AML-193 (cell line): ENCODE measurements at regions not wholly inside any gene's neighbourhood (a gene's known extent, or its start where the extent isn't known, plus 50 kb on each side); places are given as distances from the start of the nearest gene placed in this dataset.

Experiments
- DNase-seq, 2 experiments: peaks; one replicate each; lab custom pipeline; 2025; lab: John Stamatoyannopoulos, UW

DNA sequence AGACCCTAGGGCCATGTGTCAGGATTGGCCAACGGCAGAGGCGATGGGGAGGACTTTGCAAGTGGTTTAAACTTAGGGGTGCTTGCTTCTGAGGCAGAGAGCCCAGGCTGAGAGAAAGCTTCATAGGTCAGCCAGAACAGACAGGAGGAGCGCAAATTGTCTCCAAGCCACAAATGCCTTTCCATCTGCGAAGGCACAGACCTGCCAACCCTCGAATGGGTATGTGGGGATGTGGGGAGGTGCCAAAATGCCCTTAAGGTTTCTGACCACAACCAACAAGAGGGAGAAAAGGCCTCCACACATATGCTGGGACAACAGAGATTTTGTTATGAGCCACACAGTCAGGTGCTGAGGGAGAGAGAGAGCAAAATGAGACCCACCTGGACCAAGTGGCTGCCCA, 283.6 kb downstream of the CYP26B1 start:
- DNase-seq: no peak

DNA sequence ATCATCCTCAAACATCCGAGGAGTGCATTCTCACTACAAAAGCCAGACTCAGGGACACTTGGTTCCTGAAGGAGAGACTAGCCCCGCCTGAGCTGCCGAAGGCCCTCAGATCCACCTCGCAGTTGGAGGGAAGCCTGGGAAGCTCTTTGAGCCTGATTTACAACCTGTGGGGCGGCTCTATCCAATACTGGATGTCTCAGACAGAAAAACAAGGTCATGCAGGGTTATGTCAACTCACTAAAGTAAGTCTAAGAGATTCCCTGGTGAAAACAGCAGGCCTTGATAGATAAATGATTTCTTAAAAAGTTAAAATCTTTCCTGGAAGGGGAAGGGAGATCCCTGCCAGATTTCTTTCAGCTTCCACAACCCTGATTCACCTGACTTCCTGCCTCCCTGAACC, 284.3 kb downstream of the CYP26B1 start:
- DNase-seq: no peak

DNA sequence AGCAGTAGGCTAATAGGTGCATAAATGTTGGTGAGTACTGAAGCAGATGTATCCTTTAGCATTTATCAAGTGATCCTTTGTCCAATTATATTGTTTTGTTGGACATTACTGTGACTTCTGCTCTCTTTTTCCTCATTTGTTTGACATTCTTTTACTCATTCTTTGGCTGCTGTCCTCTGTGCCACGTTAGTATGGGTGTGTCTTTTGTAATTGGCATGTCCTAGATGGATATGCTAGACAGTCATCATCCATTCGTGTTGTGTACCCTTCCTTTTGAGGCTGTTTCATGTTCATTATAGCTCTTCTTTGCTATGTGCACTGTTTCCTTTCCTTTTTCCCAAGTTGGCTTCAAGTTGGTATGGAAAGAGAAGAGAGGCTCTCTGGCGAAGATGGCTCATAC, 284.7 kb downstream of the CYP26B1 start:
- no peak for DNase-seq

DNA sequence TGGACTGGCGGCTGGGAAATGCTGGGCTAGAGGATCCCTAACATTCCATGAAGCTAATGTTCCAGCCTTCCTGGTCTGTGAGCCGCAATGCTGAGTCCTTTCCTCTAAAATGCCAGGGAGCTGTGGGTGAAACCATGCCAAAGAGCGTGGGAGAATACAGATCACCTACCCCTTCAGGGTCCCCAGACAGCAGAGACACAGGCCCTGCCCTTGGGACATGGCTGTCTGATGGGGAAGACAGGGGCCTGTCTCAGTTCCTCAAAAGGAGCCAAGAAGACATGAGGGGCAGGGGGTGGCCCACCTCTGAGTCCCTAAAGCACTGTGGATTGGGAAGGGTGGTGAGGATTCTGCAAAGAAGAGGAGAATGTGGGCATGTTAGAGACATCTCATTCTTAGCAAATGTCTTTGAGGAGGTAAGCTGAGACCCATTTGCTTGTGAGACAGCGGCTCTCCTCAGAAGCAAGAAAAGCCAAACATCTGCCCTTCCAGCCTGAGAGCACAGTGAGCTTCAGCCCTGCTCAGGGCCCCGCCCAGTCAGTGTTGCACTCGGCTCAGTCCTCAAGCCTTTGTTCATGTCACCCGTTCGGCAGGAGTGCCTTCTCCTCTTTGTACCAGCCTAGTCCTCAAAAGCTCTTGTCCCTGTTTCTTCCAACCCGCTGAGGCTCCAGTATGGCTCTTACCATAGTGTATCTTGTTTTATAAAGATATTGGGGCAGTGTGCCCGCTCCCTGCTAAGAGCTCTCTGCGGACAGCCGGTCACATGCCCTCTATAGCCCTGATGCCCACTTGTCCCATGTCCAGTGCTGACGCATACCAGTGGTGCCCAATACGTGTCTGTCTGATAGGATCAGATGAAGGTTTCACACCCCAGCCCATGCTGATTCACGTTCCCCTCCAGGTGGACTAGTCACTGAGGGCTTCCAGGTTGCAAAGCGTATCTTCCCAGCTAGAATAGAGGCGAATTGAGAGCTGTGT, 286.2 kb downstream of the CYP26B1 start:
- DNase-seq: no peak

DNA sequence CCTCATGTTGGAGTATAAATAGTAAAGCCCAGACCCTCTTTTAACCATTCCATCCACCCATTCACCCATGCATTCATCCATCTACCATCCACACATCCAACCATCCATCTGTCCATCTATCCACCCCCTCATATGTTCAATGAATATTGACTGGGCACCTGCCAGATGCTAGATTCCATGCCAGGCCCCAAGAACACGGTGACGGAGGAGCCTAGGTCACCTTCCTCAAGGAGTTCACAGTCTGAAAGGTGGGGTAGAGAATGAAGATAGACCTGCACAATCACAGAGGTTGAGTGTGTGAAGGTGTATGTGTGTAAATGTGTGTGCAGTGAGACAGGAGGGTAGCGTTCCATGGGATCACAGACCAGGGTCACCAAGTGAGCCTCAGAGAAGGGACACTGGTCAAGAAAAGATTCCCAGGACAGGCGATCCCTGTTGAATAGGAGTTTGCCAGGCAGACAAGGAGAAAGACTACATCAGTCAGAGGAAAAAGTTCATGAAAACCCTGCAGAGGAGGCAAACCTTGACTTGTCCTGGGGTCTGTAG, 287.2 kb downstream of the CYP26B1 start:
- DNase-seq: no peak

DNA sequence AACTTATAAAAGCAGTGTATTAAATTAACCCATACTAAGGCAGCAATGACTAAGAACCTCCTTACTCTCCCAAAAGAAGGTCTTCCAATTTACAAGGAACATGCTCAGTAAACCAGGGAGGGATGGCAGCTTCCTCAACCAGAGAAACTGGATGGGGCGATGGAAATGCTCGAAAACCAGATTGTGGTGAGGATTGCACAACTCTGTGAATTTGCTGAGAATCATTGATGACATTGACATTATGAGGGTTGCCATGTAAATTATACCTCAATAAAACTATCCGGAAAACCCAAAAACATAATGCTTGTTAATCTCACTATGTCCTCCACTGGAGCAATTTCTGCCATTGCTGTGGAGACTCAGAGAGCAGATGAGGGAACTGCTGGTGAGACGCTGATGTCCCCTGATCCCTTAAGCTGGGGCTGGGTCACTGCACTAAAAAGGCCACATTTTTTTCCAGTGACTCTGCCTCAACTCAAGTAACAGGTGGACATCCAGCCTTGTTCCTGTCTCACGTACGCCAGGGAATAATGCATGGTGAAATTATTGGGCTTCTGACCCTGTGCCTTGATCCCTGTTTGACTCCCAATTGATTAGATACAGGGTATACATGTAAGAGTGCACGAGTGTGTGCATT, 288.3 kb downstream of the CYP26B1 start:
- no peak for DNase-seq

DNA sequence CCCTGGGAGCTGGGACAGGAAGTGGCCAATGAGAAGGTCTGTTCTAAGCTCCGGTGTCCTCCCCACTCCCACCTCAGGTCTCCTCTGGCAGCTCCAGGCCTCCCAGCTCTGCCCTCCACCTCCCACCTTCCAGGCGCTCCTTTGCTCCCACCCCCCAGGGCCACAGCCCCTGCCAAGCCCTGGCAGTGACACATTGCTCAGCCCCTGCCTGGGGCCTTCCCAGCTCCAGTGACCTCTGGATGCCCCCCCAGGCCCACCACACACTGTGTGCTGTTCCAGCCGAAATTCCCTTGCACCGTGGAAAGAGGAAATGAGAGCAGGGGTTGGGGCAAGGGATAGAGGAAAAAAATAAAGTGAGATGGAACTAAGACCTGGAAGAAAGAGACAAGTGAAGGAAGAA, 289.6 kb downstream of the CYP26B1 start:
- DNase-seq: no peak

DNA sequence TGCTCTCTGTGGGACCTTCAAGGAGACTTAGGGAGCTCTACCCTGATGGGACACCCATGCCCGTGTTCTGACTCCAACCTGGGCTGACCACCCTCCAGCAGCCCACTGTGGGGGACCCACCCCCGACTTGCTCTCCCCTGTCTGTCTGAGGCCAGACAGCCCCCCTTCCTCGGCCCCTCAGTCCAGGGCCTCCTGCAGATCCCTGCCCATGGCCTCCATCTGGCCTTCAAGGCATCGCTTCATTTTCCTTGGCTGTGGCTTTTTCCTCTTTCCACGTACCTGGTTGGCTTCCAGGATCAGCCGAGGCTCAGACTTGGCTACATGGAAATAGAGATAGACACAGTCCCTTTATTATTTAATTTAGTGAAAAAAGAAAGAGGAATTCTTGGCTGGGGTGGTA, 290.0 kb downstream of the CYP26B1 start:
- DNase-seq: no peak

DNA sequence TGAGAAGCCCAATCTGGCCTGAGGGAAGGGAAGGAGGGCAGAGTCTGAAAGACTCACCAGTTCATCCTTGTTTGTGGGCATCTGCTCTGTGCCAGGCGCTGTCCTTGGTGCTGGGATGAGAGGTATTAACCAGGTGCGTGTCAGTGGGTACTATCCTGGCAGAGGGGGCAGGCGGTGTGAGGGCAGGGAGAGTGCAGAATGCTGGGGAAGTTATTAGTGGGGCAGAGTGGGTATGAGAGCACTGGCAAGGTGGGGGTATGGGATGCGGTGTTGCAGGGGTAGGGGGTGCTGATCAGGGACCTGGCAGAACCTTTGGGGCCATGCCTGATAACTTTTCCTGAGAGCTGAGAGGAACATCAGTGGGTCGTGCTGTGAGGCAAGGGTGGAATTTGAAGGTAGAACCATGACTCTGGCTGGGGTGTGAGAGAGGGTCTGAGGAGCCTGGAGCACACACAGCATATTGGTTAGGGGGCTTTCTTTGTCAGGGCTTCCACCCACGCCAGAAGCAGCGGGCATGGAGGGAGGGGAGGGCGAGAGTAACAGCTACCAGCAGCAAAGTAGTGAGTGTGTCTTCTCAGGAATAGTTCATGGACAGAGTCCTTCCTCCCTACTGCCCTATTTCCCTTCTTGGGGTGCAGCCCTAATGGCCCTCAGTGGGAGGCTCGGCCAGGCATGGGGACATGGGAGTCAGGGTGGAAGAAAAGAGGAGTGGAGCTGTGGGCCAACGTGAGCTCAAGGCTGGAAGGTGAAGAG, 290.7 kb downstream of the CYP26B1 start:
- peak in 1 of 2 experiments; percentile 0 for DNase-seq

DNA sequence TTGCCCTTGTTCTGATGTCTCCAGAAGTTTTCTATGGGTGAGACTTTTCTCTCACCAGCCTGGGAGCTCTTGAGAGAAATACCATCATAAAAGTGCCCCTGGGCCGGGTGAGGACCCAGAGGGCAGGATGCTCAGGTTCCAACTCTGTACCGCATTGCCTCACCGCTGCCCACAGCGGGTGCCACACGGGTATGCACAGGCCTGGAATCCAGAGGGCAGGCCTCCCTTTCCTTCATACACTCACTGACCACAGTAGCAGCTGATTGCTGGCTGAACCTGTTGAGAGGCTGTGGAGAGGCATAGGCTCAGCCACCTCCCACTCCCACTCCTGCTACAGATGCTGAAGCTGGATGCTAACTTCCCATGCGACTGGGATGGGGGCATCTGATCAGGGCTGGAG, 293.8 kb downstream of the CYP26B1 start:
- no peak for DNase-seq

DNA sequence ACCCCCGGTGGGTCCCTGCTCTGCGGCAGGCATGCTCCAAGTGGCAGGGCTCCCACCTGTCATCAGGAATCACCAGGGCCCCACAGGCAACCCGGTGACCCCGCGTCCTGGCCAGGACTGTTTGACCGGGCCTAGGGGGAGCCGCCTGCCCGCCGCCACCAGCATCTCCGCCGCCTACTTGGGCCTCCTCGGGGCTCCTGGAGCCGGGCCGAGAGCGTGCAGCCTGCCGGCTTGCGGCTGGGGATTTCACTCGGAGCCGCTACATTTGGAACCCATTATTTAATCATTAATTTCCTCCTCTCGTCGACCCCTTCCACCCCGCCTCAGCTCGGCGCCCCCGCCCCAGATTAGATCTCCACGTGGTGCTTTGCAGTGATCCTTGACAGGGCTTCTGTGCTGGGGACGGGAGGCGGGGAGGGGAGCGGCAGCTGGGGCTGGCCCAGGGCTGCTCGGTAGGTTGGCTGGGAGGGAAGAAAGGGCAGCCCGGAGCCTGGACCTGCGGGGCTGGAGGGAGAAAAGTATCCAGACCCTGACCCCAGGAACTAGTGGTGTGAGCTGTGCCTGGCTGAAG, 295.4 kb downstream of the CYP26B1 start:
- DNase-seq: no peak

DNA sequence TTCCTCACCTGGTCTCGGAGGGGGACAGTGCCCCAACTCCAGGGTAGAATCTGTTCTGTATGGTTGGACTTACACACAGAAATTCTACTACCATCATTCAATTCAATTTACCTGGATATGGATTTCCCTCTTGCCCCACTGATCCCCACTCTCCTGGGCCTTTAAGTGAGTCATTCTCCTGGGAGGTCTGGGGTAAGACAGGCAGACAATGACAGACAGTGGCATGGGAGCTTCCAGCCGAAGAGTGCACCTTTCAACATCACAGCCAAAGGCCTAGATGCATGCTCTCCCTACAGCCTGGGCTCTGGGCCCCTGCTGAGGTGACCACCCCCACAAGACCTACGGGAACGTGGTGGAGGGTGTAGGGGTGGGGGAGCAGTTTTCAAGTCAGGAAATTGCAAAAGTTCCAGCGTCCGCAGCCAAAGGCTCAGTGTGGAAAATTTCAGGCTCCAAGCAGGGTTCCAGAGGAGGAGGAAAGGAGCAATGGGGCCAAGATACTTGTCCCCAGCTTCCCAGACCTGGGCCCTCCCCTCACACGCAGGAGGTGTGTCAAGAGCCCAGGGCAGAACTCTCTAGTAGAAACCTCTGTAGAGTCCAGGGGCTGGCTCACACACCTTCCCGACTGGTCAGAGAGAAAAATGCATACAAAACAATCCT, 296.4 kb downstream of the CYP26B1 start:
- no peak for DNase-seq

DNA sequence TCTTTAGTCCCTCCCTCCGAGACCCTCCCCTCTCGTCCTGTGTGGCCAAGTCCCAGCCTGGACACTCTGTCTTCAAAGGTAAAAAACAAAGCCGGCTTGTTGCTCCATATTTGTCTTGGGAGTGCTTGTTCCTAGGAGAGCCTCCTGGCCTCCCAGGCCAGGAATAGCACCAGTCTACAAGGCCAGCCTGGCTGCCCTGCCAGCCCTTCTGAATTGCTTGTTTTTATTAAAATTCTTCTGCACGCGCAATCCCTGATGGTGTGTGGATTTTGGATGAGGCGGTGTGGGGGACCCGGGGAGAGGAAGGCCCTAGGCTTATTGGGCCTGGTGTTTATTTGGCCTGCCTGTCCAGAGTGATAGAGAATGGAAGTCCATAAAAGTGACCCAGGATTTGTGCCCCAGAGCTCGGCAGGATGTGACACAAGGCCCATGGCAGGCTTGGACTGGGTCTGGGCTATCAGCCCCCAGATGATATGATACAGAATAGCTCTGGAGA, 297.3 kb downstream of the CYP26B1 start:
- DNase-seq: no peak

DNA sequence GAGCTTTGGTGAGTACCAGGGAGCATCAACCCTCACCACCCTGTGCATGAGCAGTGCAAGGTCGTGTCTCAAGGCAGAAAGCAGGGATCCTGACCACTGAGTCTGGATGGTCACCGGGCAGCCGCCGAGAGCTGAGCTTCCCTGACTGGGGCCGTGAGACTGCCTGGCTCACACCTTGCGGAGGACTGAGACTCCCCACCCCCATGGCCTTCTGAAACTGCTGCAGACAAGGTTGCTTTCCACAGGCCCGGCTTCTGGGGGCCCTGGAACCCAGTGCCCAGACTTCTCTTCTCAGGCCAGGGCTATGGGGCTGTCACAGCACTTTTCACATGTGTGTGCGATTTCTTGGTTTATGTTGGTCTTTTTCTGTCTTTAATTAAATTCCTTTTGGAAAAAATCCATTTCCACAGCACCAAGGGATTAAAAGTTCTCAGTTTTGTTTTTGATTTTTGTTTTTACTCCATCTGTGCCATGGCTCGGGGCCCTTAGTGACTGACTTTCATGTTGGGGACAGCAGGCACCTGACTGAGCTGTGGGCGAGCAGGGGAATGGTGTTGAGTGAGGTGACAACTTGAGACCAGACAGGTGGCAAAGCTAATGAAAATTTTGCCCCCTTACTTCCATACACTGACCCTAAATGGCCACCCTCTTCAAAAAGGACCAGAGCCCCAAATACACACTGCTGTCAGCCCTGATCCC, 297.9 kb downstream of the CYP26B1 start:
- DNase-seq: no peak

DNA sequence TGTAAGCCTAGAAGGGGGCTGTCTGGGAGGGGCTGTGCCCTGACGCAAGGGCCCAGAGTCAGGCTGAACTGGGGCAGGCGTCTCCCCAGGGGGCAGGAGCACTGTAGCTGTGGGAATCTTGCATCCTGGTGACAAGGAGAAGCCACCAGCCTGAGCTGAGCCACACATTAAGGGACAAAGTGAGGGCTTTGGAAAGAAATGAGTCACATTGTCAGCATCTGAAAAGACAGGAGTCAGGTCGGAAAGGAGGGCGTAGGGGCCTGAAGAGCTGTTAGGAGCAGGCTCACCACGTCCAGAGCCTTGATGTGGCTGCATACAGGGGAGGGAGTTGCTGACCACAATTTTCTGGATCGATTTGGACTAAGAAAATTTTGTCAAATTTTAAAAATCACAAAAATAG, 298.6 kb downstream of the CYP26B1 start:
- DNase-seq: no peak

DNA sequence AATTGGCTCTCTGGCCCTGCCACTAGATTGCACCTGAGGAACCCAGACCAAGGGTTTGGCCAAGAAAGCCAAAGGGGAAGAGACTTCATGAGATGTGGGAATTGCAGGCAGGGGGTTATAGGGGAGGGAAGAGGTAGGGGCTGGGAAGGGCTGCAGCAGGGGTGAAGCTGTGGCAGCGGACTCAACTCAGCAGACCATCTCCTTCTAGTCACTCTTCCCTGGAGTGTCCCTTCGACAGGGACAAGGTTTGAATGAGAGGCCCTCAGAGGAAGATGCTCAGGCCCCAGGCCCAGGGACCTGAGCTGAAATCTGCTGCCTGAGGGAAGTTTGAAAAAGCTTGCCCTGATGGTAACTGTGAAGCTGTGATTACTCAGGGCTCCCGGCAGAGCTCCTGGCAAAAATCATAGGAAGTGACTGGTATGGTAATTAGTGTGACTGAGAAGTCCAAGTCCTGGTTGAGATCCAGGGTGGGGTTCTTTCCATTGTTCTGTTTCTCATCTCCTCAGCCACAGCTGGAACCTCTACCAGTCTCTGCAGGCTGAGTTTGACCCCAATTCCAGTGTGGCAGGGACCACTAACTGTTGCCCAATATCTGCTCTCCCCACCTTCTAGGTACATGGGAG, 300.9 kb downstream of the CYP26B1 start:
- DNase-seq: no peak

DNA sequence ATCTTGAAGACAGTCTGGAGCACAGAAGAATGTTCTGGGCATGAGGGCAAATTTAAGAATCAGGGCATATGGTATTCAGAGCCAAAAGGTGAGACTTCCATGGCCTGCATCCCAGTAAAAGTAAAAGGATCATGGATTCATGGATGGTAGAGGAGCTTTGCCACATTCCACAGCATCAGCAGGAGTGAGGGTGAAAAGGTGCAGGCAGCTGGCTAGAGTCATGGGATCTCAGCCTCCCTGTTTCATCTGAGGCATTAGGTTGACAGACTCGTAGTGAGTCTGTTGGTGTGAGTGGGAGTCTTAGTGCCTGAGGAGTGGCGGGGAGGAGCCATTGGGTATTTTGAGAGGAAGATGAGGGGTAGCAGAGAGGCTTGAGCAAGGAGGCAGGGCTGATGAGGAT, 301.6 kb downstream of the CYP26B1 start:
- no peak for DNase-seq

DNA sequence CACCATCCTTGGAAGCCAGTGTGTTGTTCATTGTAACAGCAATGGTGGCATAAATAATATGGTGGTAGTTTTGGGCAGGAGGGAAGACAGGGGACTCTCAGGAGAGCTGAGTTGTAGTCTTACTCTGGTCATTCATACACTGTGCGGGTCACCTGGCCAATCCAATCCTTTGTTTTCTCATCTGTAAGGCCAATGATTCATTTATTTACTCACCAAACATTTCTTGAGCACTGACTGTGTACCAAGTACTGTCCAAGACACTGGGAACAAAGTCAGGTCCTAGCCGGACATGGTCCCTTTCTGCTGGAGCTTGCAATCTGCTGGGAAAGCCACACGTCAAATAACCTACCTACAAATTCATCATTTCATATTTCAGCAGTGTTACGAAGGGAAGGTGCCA, 302.7 kb downstream of the CYP26B1 start:
- DNase-seq: no peak

DNA sequence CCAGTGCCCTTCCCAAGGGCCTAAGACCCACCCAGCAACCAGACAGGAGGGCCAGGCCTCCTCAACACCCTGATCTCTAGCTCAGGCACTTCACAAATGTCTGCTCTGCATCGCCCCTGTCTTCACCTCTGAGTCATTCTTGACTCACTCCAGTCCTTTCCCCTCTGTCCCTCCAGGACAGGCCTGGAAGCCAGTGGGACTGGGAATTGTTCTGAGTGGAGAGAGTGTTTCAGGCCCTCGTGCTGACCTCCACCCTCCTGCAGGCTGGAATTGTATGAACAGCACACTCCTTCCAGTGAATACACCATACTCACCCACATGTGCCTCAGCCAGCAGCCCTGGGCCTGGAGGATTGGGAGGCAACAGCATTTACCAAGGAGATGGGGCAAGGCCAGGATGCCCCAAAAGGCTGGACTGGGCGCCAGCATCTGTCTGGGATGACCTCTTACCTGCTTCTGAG, 304.2 kb downstream of the CYP26B1 start:
- DNase-seq: no peak

DNA sequence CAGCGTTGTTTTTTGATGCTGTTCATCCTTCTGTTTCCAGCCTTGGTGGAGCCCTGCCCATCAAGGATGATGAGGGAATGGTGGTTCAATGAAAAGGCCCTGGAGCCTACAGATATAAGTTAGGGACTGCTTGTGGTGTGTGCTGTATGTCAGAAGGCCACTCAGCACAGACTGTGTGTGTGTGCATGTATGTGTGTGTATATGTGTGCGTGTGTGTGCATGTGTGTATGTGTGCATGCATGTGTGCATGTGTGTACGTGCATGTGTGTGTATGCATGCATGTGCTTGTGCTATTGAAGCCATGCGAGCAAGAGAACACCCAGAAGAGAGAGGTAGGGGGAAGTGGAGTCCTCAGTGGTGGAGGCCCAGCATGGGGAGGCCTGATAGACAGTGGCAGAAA, 304.9 kb downstream of the CYP26B1 start:
- no peak for DNase-seq
